GM12872 (cell line): ENCODE measurements at regions not wholly inside any gene's neighbourhood (a gene's known extent, or its start where the extent isn't known, plus 50 kb on each side); places are given as distances from the start of the nearest gene placed in this dataset.

Source experiments
- CTCF ChIP-seq: IDR thresholded peaks from 3 replicates; pipeline ENCODE4 v1.5.1; 2011; ENCODE audit warnings: low read depth, mild to moderate bottlenecking, low read length, moderate library complexity; ENCODE audit not compliant: insufficient read depth

DNA sequence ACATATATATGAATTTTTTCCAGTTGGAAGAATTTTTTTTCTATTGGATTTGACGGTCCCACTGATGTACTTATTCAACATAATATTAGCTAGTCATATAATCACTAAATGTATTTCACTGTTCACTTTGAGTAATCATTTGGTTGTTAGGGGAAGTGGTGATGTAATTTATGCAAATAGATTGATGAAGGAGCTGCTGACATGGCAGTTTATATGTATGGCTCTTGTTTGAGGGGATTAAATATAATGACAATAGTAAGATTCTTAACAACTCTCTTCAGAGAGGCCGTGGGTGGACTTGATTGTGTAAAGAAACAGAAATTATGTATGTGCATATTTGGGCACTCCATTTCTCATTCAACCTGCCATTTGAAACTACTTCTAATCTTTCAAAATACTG is 653.6 kb upstream of the ADGRL4 start:
- TF ChIP-seq CTCF = no peak

- no peak for TF ChIP-seq CTCF
These were observed 651.6 kb upstream of the ADGRL4 start for GRCh38 chr1:79657951-79658658.

- no peak for TF ChIP-seq CTCF
These were observed 649.3 kb upstream of the ADGRL4 start for GRCh38 chr1:79655876-79656275.

DNA sequence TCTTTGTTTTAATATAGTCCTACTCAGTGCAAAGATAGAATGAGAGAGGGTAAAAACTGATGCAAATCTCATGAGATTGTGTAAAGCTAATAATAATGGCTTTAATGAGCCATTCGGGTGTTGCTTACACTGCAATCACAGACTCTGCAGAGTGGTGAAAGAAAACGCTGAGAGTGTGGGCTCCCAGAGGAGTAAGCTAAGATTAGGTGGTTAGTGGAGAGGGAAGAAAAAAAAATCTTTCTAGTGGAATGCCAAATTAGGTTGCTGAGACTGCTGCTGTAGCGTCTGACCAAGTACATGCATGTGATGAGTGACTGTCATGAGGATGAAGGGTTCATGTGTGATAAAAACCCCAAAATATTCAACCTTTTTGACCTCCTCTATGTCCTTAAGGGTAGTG is 645.9 kb upstream of the ADGRL4 start:
- TF ChIP-seq CTCF = no peak

- TF ChIP-seq CTCF = no peak
These were observed 641.6 kb upstream of the ADGRL4 start for GRCh38 chr1:79648126-79648525.

GRCh38 chr1:79646880-79647279 is 640.4 kb upstream of the ADGRL4 start:
- TF ChIP-seq CTCF = no peak

DNA sequence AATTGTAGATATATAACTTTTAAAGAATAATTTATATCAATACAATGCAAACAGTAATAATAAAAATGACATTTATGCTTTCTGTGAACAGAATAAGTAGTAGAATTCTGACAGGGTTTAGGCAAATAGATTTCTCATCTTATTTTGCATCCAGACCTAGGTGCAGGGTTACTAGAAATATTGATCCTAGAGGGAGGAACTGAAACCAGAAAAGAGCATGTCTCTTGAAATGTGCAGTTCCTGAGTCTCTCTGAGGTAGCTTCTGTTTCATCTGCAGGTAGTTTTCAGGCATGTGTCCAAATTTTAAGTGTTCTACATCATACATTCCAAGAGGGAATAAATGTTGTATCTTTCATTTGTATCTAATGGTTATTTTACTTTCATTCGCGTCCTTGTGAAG is 631.9 kb upstream of the ADGRL4 start:
- no peak for TF ChIP-seq CTCF
